HG02571 (cell line): ENCODE measurements at regions not wholly inside any gene's neighbourhood (a gene's known extent, or its start where the extent isn't known, plus 50 kb on each side); places are given as distances from the start of the nearest gene placed in this dataset.

Source experiments
- ATAC-seq: cut with Tn5 transposase; IDR thresholded peaks from one replicate; pipeline ENCODE4 v1.9.1; 2021; ENCODE audit warnings: mild to moderate bottlenecking, moderate library complexity; ENCODE audit not compliant: unreplicated experiment

DNA sequence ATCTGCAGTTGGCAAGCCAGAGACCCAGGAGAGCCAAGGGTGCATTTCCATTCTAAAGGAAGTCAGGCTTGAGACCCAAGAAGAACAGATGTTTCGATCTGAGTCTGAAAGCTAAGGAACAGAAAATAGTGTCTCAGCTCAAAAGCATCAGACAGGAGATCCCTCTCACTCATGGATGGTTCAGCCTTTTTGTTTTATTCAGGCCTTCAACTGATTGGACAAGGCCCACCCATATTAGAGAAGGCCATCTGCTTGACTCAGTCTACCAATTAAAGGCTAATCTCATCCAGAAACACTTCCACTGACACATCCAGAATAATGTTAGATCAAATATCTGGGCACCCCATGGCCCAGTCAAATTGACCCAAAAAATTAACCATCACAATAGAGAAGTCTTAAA is 255.0 kb downstream of the TXNL1 start:
- ATAC-seq = no peak

DNA sequence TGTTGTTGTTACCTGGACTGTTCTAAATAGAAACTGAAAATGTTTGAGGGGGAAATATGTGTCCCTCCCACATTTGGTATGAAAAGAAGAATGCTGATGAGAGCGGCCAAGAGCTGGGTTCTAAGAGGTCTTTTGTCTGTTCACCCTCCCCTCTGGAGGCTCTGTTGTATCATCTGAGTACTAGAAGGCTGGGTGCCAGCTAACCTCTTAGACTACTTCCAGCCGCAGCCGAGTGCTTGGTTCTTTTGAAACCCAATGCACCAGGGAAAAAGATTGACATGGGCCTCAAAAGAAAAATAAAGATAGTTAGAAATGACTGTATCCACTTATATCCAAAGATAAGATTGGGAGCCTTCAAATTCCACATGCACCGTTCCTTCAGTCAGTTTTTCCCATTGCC is 255.9 kb downstream of the TXNL1 start:
- no peak for ATAC-seq

DNA sequence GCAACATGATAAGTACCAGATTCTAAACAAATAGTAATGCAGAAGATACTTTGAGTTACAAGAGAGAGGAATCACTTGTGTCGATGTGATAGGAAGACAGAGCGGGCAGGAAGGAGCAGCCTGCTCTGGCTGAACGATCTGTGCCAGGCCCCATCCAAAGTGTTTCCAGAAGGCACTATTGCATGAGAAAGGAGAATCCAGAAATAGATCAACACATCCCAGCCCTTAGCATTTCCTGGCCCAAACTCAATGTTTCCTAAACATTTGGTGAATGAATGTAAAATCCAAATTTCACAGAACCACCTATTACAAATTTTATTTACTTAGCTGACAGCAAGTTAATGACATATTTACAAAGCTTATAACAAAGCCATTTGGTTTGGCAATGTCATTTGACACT is 257.2 kb downstream of the TXNL1 start:
- no peak for ATAC-seq

DNA sequence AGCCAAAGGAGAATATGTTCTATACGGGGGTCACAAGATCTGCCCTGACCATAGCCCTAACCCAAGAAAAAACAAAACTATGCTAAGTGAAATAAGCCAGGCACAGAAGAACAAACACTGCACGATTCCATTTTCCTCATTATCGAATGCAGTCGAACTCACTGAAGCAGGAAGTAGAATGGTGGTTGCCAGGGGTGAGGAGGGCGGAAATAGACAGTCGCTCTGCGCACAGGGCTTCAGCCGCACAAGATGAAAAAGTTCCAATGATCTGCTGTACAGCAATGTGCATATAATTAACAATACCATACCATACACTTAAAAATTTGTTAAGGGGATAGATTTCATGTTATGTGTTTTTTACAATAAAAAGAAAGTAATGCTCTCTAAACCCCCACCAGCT is 257.7 kb downstream of the TXNL1 start:
- no peak for ATAC-seq

DNA sequence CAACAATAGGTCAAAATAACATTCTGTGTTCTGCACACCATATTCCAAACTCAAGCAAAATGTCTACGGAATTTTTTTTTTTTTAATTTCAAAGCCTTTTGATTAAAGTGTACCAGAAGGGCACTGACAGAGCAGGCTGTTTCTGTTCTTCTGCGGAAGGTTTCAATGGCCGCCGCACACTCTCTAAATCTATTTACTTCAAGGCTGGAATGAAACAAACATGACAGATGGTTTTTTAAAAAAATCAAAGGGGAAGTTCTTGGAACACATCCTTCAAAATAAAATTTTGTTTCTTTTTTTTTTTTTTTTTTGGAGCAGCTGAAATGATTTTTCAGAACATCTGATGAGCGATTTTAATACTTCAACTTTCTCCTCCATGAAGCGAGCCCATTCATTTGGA is 259.1 kb downstream of the TXNL1 start:
- no peak for ATAC-seq

DNA sequence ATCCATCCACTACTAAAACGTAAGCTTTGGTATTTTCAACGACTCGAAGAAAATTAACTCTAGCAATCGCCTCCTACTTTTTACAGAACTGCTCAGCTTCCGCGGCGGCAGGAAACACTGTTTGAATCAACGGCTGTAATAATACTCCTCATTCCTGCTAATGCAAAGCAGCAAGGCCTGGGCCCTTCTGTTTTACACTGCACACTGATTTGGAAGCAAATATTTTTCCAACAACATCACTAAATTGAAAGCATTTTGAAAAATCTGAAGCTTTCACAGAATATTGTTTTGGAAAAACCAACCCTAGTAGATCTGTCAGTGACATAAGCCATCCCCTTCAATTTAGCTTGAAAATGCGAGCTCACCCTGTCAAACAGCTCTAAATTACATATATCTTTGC is 261.2 kb downstream of the TXNL1 start:
- ATAC-seq = no peak

DNA sequence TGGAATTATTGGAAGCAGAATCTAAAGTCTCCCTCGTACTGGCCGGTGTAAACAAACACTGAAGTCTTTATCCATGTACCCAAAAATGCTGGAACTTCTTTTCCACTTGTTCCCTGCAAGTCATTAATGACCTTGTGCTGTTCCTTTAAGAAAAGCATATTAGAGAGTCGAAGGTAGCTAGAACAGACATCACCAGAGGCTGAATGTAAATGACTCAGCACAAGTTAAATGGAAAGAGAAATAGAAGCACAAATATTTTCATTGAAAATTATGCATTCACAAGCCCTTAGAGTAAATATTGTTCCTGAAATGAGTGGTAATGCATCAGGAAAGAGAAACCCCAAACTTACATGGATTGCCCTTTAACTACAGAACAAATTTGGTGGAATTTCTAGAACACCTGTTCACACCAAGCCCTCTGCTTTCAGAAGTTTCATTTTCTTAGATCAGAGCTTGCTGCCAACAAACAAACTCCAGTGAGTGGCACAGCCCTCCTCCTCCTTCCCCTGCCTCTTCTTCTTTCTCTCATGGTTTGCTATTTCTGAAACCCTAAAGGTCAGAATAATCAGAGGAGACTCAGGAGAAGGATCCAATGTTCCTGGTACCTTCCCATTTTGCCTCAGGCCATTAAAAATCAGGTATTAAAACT is 264.3 kb downstream of the TXNL1 start:
- no peak for ATAC-seq

DNA sequence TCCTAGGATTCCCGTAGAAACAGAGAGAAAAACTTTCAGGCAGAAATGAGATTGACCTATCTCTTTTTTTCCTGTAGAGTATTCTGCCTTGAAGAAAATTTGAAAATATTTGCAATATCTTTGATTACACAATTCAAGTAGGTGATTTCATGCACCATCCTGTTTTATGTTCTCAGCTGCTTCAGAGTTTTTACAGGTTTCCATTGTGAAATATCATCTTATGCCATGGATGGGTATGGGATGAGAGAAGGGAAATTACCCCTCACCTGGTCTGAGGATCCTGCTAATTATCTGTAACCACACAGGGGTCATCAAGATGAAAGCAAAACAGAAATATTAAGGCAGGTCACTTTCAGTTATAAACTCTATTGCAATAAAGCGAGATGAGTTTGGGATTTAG is 264.8 kb downstream of the TXNL1 start:
- no peak for ATAC-seq

DNA sequence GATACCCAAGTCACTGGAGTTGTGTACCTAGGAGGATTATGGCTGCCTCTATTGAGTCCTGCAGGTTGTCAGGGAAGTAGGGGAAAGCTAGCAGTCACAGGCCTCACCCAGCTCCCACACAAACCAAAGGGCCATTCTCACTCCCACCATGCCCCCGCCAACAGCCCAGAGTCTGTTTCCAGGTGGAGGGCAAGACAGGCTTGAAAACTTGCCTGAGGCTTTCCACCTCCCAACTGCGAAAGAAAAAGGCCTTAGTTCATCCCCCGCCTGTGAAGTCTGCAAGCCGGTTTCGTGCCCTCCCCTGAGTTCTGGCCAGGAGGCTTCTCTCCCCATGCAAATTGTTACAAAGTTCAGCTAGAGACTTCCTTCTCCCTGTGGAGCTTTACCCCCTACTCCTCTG is 270.3 kb downstream of the TXNL1 start:
- no peak for ATAC-seq

DNA sequence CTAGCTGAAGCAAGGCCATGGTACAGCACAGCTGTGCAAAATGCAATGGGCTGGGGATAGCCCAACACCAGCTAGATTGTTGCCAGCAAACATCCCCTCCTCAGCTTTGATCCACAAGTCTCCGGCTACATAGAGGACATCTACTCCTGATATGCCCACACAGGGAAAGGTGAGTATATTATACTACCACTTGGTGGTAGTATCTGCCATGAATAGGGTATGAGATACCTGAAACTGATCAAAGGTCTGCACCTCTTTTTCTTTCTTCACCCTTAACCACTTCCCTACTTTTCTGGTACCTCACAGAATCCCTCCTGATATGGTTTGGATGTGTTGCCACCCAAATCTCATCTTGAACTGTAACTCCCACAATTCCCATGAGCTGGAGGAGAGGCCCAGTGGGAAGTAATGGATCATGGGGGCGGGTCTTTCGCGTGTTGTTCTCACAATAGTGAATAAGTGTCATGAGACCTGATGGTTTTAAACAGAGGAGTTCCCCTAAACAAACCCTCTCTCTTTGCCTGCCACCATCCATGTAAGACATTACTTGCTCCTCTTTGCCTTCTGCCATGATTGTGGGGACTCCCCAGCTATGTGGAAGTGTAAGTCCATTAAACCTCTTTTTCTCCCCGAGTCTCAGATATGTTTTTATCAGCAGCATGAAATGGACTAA is 279.6 kb downstream of the TXNL1 start:
- ATAC-seq = no peak

DNA sequence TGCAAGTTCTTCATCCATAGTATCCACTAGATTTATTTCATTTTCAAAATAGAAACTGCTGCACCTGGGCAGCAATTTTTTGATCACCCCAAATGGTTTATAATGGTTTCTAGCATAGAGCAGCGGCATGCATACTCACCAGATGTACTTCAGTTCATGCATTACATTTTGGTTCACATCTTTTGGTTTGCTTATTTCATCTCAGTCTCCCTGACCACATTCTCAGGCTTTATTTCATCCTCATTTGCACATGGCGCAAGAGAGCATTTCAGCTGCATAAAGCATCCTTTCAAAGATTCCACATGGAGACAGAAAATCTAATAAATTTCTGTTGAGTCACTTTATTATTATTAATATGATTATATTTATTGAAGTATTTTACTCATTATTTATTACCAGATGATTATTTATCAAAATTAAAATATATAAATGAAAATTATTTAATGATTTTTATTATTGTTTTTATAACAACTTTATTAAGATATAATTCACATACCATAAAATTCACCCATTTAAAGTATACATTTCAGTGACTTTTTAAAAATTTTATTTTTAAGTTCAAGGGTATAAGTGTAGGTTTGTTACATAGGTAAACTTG is 284.6 kb downstream of the TXNL1 start:
- ATAC-seq = no peak

DNA sequence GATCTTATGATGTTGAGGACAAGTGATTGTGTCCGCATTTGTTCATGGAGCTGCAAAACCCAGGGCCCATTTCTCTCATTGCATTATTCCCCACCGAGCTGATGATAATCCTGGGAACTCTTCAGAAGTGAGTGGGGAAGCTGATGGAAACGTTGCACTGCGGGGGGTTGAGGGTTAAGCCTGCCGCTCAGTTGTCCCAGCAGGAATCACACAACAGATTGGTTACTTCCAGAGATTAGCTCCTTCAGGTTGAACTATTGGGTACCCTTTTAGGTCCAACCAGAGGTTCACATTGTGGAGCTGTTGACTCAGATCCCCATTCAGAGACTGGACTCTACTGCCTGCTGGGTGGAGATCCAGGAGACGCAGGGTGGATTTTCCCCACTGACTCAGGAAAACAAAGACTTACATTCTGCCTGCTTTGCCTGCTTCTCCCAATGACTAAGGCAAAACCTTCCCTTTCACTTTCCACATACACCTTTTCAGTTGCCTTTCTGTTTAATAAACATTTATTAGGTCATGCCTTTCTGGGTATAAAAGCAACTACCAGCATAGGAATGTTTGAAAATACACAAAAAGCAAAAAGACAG is 286.4 kb downstream of the TXNL1 start:
- no peak for ATAC-seq

DNA sequence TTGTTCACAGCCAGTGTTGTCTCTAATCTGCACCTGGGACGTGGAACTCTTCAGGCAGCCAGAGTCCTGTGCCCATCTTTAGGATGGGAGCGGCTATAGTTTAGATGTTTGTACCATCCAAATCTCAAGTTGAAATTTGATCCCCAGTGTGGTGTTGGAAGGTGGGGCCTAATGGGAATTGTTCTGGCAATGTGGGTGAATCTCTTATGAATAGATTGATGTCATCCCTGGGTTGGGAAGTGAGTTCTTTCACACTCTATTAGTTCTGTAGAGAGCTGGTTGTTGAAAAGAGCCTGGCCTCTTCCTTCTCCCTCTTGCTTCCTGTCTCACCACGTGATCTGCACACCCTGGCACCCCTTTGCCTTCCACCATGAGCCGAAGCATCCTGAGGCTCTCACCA is 300.9 kb downstream of the TXNL1 start:
- no peak for ATAC-seq

DNA sequence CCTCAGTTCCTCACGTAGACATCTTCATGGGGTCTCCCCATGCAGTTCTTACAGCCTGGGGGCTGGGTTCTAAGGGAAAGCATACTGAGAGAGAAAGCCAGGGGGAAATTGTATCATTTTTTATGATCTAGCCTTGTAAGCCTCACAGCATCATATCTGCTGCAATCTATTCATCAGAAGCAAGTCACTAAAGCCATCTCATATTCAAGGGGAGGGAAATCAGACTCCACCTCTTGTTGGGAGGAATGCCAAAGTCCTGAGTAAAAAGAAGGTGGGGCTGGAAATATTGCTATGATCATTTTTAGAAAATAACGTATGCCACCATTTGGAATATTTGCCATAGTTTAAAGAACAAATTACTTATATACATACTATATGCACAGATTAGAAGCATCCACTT is 304.6 kb downstream of the TXNL1 start:
- no peak for ATAC-seq

DNA sequence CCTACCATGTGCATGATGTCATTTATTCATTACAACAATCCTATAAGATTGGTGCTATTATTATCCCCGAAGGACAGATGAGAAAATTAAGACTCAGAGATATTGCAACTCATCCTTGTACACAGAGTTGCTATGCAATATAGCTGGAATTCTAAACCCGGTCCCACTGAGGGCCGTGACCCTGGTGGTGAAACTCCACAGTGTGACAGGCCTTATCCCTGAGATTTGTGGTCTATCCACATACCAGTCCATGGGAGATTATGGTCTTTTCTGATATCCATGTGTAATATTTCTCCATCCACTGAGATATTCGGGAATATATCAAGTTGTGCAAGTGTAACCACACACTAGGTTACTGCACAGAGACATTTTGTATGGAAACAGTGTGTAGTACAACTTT is 305.2 kb downstream of the TXNL1 start:
- ATAC-seq = no peak

DNA sequence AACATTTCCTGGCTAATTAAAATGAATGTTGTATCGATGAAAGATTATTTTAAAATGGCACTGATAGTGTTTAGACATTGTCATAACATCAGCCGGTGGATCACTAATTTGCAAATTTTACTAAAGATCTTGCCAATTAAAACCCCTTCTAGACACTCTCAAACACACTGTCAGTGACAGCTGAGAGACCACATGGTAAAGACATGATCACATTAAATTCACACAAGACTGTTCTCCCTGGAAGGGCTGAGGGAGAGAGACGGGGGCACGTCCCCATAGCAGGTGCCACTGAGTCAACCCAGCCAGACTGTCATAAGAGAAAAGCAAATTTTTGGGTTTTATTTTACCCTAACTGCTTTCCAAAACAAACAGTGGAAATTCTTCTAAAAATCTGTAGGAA is 306.0 kb downstream of the TXNL1 start:
- no peak for ATAC-seq

DNA sequence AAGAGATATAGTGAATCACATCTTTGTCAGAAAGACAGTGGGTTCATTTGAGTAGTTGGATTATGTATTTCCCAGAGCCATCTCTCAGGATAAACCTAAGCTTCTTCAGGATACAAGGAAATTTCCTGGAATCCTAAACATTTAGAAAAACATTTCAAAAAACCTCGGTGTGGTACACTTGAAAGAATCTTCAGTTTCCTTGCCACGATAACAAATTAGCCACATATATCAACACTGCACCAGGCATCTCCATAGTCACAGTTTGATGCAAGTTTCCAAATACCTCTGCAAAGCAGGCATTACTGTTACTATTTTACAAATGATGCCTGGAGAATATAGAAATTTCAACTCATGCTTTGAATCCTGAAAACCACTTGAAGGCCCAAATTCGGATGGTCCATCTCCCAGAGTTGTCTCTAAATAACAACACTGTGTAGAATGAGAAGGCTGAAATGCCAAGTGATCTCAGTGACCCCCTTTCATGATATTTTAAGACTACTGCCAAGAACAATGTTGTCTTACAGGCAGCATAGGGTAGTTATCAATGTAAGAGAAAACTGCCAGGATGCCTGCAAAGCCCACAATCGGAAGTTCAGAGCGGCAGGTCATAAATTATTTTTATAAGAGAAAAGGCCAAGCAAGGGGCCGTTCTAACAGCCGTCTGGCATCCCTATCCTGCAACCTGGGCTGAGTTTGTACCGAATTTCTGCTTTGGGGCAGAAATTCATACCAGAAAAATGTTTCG is 307.9 kb downstream of the TXNL1 start:
- no peak for ATAC-seq

DNA sequence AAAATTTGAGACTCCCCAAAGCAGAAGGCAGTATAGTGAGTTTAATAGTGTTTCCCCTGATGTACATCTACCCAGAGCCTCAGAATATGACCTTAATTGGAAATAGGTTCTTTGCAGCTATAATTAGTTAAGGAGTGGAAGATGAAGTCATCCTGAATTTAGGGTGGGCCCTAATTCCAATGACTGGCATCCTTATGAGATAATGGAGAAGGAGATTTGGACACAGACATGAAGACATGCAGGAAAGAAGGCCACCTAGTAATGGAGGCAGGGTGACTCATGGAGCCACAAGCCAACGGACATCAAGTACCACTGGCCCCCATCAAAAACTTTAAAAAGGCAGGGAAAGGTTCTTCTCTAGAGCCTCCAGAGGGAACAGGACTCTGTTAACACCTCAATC is 308.9 kb downstream of the TXNL1 start:
- no peak for ATAC-seq

DNA sequence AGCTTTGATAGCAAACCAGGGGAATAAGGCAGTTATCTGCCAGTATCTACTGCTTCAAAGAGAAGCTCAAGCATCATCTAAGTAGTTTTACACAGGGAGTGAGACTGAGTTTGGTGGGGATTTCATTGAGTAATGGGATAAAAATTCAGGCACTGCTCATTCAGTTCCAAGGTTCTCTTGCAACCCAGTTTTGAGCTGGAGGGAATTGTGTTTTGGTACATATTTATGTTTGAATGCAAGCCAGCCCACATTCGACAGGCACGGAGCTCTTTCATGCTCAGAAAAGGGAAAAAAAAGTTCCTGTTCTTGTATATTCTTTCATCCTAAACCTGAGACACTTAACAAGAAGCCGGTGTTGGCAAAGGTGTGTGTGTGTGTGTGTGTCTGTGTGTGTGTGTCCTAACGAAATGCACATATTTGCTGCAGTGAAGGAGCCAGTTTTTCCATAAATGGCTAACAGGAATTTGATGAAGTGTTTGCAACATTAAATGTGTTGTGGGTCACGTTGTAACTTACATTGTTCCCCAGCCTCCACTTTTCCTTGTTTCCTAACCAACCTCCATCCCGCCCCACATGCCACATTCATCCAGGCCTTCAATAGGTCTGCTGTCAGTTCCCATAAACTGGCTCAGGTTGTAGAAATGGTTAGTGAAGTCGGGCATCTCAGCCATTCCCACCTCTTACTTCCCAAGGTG is 311.1 kb downstream of the TXNL1 start:
- no peak for ATAC-seq

DNA sequence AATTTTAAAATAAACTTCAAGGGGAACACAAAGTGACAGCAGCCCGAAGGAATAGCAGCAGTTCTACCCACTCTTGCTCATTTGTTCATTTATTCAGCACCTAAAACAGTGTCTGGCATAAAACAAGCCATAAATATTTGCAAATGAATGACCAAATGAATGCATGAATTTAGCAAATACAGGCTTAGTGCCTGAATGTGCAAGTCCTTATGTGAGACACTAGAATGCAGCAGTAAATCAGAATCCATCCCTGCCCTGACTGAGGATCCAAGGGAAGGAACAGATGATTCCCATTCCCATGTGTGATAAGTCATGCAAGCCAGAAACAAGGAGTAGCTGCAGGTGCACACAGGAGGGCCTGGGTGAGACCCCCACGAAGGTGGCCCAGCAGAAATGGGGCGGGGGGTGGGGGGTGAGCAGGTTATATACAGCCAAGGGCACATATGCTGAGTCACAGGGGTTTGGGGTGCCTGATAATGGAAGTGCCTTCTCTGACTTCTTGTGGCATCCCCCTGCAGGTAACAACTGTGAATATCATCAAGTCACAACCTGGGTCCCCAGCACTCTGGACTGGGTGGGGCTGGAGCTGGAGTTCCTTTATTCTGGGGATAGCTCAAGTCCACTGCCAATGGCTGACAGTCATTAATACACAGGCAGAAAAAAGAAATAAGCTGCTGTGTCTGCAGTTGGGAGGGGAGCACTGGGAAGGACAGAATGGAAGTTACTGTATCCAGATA is 311.9 kb downstream of the TXNL1 start:
- ATAC-seq = no peak
